HEK293 (cell line): ENCODE measurements at regions not wholly inside any gene's neighbourhood (a gene's known extent, or its start where the extent isn't known, plus 50 kb on each side); places are given as distances from the start of the nearest gene placed in this dataset.

Experiments used
- ZNF510 ChIP-seq: fragments of 450-650 bp; formaldehyde crosslinking; IDR thresholded peaks from 2 replicates; pipeline ENCODE4 v1.5.1; 2018; ENCODE audit warnings: mild to moderate bottlenecking, missing genetic modification characterization, missing biosample characterization; ENCODE audit not compliant: insufficient replicate concordance
- ZNF530 ChIP-seq: fragments of 450-650 bp; formaldehyde crosslinking; IDR thresholded peaks from 2 replicates; pipeline ENCODE4 v1.5.1; 2016; ENCODE audit warnings: low read depth, missing biosample characterization, missing genetic modification characterization
- ZNF600 ChIP-seq: fragments of 450-650 bp; formaldehyde crosslinking; IDR thresholded peaks from 2 replicates; pipeline ENCODE4 v1.5.1; 2016; ENCODE audit warnings: missing biosample characterization, missing genetic modification characterization
- ZNF610 ChIP-seq: fragments of 450-650 bp; formaldehyde crosslinking; IDR thresholded peaks from 2 replicates; pipeline ENCODE4 v1.5.1; 2016; ENCODE audit warnings: missing biosample characterization, missing genetic modification characterization, borderline replicate concordance
- ZNF777 ChIP-seq: fragments of 450-650 bp; formaldehyde crosslinking; IDR thresholded peaks from 2 replicates; pipeline ENCODE4 v1.5.1; 2017; ENCODE audit warnings: missing biosample characterization, missing genetic modification characterization, borderline replicate concordance
- TF ChIP-seq, protein P1 (sequence below): fragments of 450-650 bp; formaldehyde crosslinking; conservative IDR thresholded peaks from 2 replicates; pipeline ENCODE4 v1.5.1; 2016; ENCODE audit warnings: low read depth, missing biosample characterization, missing genetic modification characterization
- TF ChIP-seq, protein P2 (sequence below): fragments of 450-650 bp; formaldehyde crosslinking; IDR thresholded peaks from 2 replicates; pipeline ENCODE4 v1.5.1; 2016; ENCODE audit warnings: missing biosample characterization, missing genetic modification characterization
- TF ChIP-seq, protein P3 (sequence below): fragments of 450-650 bp; formaldehyde crosslinking; IDR thresholded peaks from 2 replicates; pipeline ENCODE4 v1.5.1; 2016; ENCODE audit warnings: missing biosample characterization, missing genetic modification characterization
- TF ChIP-seq, protein P4 (sequence below): fragments of 450-650 bp; formaldehyde crosslinking; IDR thresholded peaks from 2 replicates; pipeline ENCODE4; 2016; ENCODE audit warnings: missing biosample characterization, missing genetic modification characterization

DNA sequence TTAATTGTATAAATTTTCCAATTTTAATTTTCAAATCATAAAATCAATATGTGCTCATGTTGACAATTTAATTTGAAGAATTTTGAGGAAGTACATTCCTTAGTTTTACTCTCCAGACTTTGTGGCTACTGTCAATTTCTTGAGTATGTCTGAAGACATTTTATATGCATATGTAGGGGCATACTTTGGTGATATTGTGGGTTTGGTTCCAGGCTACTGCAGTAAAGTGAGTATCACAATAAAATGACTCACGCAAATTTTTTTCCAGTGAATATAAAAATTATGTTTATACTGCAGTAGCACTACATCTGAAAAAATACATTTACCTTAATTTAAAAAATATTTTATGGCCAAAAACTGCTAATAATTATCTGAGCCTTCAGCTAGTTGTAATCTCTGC lies 123.2 kb upstream of the PLCL2 start:
- TF ChIP-seq, protein P1, sequence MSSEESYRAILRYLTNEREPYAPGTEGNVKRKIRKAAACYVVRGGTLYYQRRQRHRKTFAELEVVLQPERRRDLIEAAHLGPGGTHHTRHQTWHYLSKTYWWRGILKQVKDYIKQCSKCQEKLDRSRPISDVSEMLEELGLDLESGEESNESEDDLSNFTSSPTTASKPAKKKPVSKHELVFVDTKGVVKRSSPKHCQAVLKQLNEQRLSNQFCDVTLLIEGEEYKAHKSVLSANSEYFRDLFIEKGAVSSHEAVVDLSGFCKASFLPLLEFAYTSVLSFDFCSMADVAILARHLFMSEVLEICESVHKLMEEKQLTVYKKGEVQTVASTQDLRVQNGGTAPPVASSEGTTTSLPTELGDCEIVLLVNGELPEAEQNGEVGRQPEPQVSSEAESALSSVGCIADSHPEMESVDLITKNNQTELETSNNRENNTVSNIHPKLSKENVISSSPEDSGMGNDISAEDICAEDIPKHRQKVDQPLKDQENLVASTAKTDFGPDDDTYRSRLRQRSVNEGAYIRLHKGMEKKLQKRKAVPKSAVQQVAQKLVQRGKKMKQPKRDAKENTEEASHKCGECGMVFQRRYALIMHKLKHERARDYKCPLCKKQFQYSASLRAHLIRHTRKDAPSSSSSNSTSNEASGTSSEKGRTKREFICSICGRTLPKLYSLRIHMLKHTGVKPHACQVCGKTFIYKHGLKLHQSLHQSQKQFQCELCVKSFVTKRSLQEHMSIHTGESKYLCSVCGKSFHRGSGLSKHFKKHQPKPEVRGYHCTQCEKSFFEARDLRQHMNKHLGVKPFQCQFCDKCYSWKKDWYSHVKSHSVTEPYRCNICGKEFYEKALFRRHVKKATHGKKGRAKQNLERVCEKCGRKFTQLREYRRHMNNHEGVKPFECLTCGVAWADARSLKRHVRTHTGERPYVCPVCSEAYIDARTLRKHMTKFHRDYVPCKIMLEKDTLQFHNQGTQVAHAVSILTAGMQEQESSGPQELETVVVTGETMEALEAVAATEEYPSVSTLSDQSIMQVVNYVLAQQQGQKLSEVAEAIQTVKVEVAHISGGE = no peak
- no peak for TF ChIP-seq ZNF530
- TF ChIP-seq ZNF510 (tag by site-specific recombination) = no peak
- no peak for TF ChIP-seq ZNF600 (tag by site-specific recombination)
- no peak for TF ChIP-seq ZNF777
- TF ChIP-seq, protein P2, sequence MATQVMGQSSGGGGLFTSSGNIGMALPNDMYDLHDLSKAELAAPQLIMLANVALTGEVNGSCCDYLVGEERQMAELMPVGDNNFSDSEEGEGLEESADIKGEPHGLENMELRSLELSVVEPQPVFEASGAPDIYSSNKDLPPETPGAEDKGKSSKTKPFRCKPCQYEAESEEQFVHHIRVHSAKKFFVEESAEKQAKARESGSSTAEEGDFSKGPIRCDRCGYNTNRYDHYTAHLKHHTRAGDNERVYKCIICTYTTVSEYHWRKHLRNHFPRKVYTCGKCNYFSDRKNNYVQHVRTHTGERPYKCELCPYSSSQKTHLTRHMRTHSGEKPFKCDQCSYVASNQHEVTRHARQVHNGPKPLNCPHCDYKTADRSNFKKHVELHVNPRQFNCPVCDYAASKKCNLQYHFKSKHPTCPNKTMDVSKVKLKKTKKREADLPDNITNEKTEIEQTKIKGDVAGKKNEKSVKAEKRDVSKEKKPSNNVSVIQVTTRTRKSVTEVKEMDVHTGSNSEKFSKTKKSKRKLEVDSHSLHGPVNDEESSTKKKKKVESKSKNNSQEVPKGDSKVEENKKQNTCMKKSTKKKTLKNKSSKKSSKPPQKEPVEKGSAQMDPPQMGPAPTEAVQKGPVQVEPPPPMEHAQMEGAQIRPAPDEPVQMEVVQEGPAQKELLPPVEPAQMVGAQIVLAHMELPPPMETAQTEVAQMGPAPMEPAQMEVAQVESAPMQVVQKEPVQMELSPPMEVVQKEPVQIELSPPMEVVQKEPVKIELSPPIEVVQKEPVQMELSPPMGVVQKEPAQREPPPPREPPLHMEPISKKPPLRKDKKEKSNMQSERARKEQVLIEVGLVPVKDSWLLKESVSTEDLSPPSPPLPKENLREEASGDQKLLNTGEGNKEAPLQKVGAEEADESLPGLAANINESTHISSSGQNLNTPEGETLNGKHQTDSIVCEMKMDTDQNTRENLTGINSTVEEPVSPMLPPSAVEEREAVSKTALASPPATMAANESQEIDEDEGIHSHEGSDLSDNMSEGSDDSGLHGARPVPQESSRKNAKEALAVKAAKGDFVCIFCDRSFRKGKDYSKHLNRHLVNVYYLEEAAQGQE = no peak
- TF ChIP-seq, protein P3, sequence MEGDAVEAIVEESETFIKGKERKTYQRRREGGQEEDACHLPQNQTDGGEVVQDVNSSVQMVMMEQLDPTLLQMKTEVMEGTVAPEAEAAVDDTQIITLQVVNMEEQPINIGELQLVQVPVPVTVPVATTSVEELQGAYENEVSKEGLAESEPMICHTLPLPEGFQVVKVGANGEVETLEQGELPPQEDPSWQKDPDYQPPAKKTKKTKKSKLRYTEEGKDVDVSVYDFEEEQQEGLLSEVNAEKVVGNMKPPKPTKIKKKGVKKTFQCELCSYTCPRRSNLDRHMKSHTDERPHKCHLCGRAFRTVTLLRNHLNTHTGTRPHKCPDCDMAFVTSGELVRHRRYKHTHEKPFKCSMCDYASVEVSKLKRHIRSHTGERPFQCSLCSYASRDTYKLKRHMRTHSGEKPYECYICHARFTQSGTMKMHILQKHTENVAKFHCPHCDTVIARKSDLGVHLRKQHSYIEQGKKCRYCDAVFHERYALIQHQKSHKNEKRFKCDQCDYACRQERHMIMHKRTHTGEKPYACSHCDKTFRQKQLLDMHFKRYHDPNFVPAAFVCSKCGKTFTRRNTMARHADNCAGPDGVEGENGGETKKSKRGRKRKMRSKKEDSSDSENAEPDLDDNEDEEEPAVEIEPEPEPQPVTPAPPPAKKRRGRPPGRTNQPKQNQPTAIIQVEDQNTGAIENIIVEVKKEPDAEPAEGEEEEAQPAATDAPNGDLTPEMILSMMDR = no peak
- TF ChIP-seq ZNF610 = no peak
- TF ChIP-seq, protein P4, sequence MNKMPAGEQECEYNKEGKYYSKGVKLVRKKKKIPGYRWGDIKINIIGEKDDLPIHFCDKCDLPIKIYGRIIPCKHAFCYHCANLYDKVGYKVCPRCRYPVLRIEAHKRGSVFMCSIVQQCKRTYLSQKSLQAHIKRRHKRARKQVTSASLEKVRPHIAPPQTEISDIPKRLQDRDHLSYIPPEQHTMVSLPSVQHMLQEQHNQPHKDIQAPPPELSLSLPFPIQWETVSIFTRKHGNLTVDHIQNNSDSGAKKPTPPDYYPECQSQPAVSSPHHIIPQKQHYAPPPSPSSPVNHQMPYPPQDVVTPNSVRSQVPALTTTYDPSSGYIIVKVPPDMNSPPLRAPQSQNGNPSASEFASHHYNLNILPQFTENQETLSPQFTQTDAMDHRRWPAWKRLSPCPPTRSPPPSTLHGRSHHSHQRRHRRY (tag by site-specific recombination) = no peak
